ENCODE measurements at regions not wholly inside any gene's neighbourhood (a gene's known extent, or its start where the extent isn't known, plus 50 kb on each side); places are given as distances from the start of the nearest gene placed in this dataset.
"Not testable (repeated sequence)": the region's sequence is repeated elsewhere in the genome, so short reads cannot be mapped to it uniquely, and the experiment has no call there.

GRCh38 chr2:109719871-109720270 lies 74.2 kb upstream of the RGPD5 start:
- DNase-seq (ENCODE audit: low read depth), result no peak

- no peak for DNase-seq (ENCODE audit: low read depth)
These were observed 73.6 kb upstream of the RGPD5 start for GRCh38 chr2:109720380-109721106.

GRCh38 chr2:109721135-109721534 lies 73.0 kb upstream of the RGPD5 start:
- DNase-seq (ENCODE audit: low read depth), result no peak

- DNase-seq (ENCODE audit: low read depth), result no peak
These were observed 72.5 kb upstream of the RGPD5 start for GRCh38 chr2:109721626-109722025.

GRCh38 chr2:109722026-109722425 lies 72.1 kb upstream of the RGPD5 start:
- DNase-seq (ENCODE audit: low read depth), result no peak

GRCh38 chr2:109722640-109723039 lies 71.5 kb upstream of the RGPD5 start:
- DNase-seq (ENCODE audit: low read depth), result not testable (repeated sequence)

GRCh38 chr2:109723153-109723552 lies 71.0 kb upstream of the RGPD5 start:
- not testable (repeated sequence) for DNase-seq (ENCODE audit: low read depth)

GRCh38 chr2:109724533-109725460 lies 69.3 kb upstream of the RGPD5 start:
- no peak for DNase-seq (ENCODE audit: low read depth)

GRCh38 chr2:109726379-109727270 lies 67.5 kb upstream of the RGPD5 start:
- DNase-seq (ENCODE audit: low read depth), result no peak

GRCh38 chr2:109727929-109728447 lies 66.1 kb upstream of the RGPD5 start:
- no peak for DNase-seq (ENCODE audit: low read depth)

GRCh38 chr2:109733746-109734145 lies 60.4 kb upstream of the RGPD5 start:
- DNase-seq (ENCODE audit: low read depth), result not testable (repeated sequence)

- DNase-seq (ENCODE audit: low read depth), result peak; percentile 33
These were observed 57.8 kb upstream of the RGPD5 start for GRCh38 chr2:109736177-109736827.
